Cerebellar nuclear complex (tissue), 1 donor: ENCODE measurements at regions not wholly inside any gene's neighbourhood (a gene's known extent, or its start where the extent isn't known, plus 50 kb on each side); places are given as distances from the start of the nearest gene placed in this dataset.

ENCODE experiments used
- DNase-seq, 2 experiments: peaks; one replicate each; lab custom pipeline; 2025; lab: John Stamatoyannopoulos, UW

GRCh38 chr11:11756718-11757117 is 85.1 kb upstream of the USP47 start:
- no peak for DNase-seq

- DNase-seq = no peak
These were observed 85.9 kb upstream of the USP47 start for GRCh38 chr11:11755871-11756270.

- no peak for DNase-seq
These were observed 89.1 kb upstream of the USP47 start for GRCh38 chr11:11752679-11753078.

GRCh38 chr11:11750017-11750878 is 91.5 kb upstream of the USP47 start:
- DNase-seq = no peak

GRCh38 chr11:11748706-11749365 is 92.9 kb upstream of the USP47 start:
- no peak for DNase-seq

- no peak for DNase-seq
These were observed 94.2 kb upstream of the USP47 start for GRCh38 chr11:11747570-11747969.

GRCh38 chr11:11746449-11746848 is 95.3 kb upstream of the USP47 start:
- no peak for DNase-seq

GRCh38 chr11:11743216-11743615 is 98.6 kb upstream of the USP47 start:
- DNase-seq = no peak

- DNase-seq = no peak
These were observed 99.3 kb upstream of the USP47 start for GRCh38 chr11:11742486-11742885.

GRCh38 chr11:11740836-11741235 is 100.9 kb upstream of the USP47 start:
- no peak for DNase-seq

- no peak for DNase-seq
These were observed 101.6 kb upstream of the USP47 start for GRCh38 chr11:11740073-11740702.

GRCh38 chr11:11738370-11738769 is 103.4 kb upstream of the USP47 start:
- DNase-seq = no peak

GRCh38 chr11:11735586-11735985 is 106.2 kb upstream of the USP47 start:
- no peak for DNase-seq

- no peak for DNase-seq
These were observed 108.5 kb upstream of the USP47 start for GRCh38 chr11:11733246-11733747.

- no peak for DNase-seq
These were observed 109.7 kb upstream of the USP47 start for GRCh38 chr11:11732116-11732515.

GRCh38 chr11:11731311-11732083 is 109.7 kb upstream of the GALNT18 start:
- no peak for DNase-seq

- no peak for DNase-seq
These were observed 106.6 kb upstream of the GALNT18 start for GRCh38 chr11:11728386-11728785.

GRCh38 chr11:11725438-11725837 is 103.6 kb upstream of the GALNT18 start:
- DNase-seq = no peak

- DNase-seq = no peak
These were observed 103.2 kb upstream of the GALNT18 start for GRCh38 chr11:11724994-11725393.

GRCh38 chr11:11722861-11723260 is 101.1 kb upstream of the GALNT18 start:
- no peak for DNase-seq

GRCh38 chr11:11722246-11722645 is 100.4 kb upstream of the GALNT18 start:
- DNase-seq = no peak

GRCh38 chr11:11718511-11718910 is 96.7 kb upstream of the GALNT18 start:
- DNase-seq = no peak
